Activated CD4-positive, alpha-beta T cell treated with anti-CD3 and anti-CD28 coated beads for 36 hours (primary cell): ENCODE measurements at regions not wholly inside any gene's neighbourhood (a gene's known extent, or its start where the extent isn't known, plus 50 kb on each side); places are given as distances from the start of the nearest gene placed in this dataset.
A peak's percentile ranks its signal among the peaks of the same experiment; 100 is the strongest.

Experiments
- ATAC-seq: fragments of 200-7000 bp; cut with Tn5 transposase; one replicate; pipeline ENCODE4 v1.10.0; 2021; ENCODE audit warnings: mild to moderate bottlenecking, moderate library complexity
- CTCF ChIA-PET: fragments of 350-600 bp; sonication (Branson Sonifier 250); formaldehyde crosslinking; loops from one replicate; lab custom pipeline; 2021; ENCODE audit warnings: antibody characterized with exemption; lab: Charles Lee
- POLR2A ChIA-PET: fragments of 350-600 bp; sonication (Branson Sonifier 250); formaldehyde crosslinking; loops from one replicate; lab custom pipeline; 2021; ENCODE audit warnings: antibody characterized with exemption, inconsistent platforms; lab: Charles Lee
- DNase-seq: peaks from one replicate; pipeline ENCODE4 v3.0.0-alpha.2; 2020
- H3K27ac Mint-ChIP-seq: one replicate; pipeline ENCODE4 v1.8.0; 2021; ENCODE audit warnings: mixed read lengths
- H3K27me3 Mint-ChIP-seq: one replicate; pipeline ENCODE4 v1.8.0; 2021; ENCODE audit warnings: mixed read lengths
- H3K36me3 Mint-ChIP-seq: one replicate; pipeline ENCODE4 v1.8.0; 2021; ENCODE audit warnings: low read depth, mixed read lengths
- H3K4me1 Mint-ChIP-seq: one replicate; pipeline ENCODE4 v1.8.0; 2021; ENCODE audit warnings: mixed read lengths
- H3K4me3 Mint-ChIP-seq: one replicate; pipeline ENCODE4 v1.8.0; 2021; ENCODE audit warnings: mild to moderate bottlenecking, moderate library complexity, mixed read lengths
- H3K9me3 Mint-ChIP-seq: one replicate; pipeline ENCODE4 v1.8.0; 2021; ENCODE audit warnings: low read depth, mixed read lengths
- intact Hi-C, 2 experiments: fragments of 100-400 bp; cut with DNase I in 1 of 2; cut with micrococcal nuclease in 1 of 2; formaldehyde crosslinking; loops; one replicate each; pipeline versions ENCODE4 v1.14.2 to v1.15.1; 2022 to 2024; cut with DNase I, micrococcal nuclease

GRCh38 chr9:19938990-19939733 lies 150.3 kb upstream of the SLC24A2 start:
- no peak overlapping the region for H3K27ac Mint-ChIP-seq
- ATAC-seq (no peak), DNase-seq (no peak)
- H3K4me3 Mint-ChIP-seq = no peak overlapping the region
- peaks cover 14% of the 10 kb centered on the region for H3K27me3 Mint-ChIP-seq
- H3K36me3 Mint-ChIP-seq = no peaks in the 10 kb centered on the region
- no peaks in the 10 kb centered on the region for H3K9me3 Mint-ChIP-seq
- H3K4me1 Mint-ChIP-seq = peaks cover 4% of the 10 kb centered on the region
- intact Hi-C loops = no loop called here
- ChIA-PET CTCF (interaction anchor here (1.3 kb wide), 1 partner anchor 11 kb away, joined by 3 read pairs; no protein-coding TSS in a partner anchor), POLR2A (no interaction called here)

GRCh38 chr9:19937121-19937520 lies 148.3 kb upstream of the SLC24A2 start:
- no peak overlapping the region for H3K27ac Mint-ChIP-seq
- H3K4me3 Mint-ChIP-seq = no peak overlapping the region
- peaks cover 17% of the 10 kb centered on the region for H3K27me3 Mint-ChIP-seq
- ChIA-PET CTCF (interaction anchor here (1.0 to 1.6 kb wide), 2 partner anchors 9 to 154 kb away, joined by 3 to 5 read pairs; no protein-coding TSS in a partner anchor), POLR2A (no interaction called here)
- DNase-seq = no peak
- no peak for ATAC-seq
- H3K9me3 Mint-ChIP-seq = no peaks in the 10 kb centered on the region
- intact Hi-C loops = no loop called here
- H3K4me1 Mint-ChIP-seq = peaks cover 6% of the 10 kb centered on the region
- no peaks in the 10 kb centered on the region for H3K36me3 Mint-ChIP-seq

GRCh38 chr9:19936598-19936997 lies 147.8 kb upstream of the SLC24A2 start:
- Mint-ChIP-seq H3K4me3 (no peak overlapping the region), H3K4me1 (peaks cover 6% of the 10 kb centered on the region), H3K27me3 (peaks cover 17% of the 10 kb centered on the region), H3K9me3 (no peaks in the 10 kb centered on the region), H3K36me3 (no peaks in the 10 kb centered on the region), H3K27ac (no peak overlapping the region)
- no peak for ATAC-seq
- ChIA-PET POLR2A (no interaction called here), CTCF (interaction anchor here (1.6 kb wide), 1 partner anchor 9 kb away, joined by 5 read pairs; no protein-coding TSS in a partner anchor)
- no peak for DNase-seq
- intact Hi-C loops = no loop called here

GRCh38 chr9:19935422-19935821 lies 146.6 kb upstream of the SLC24A2 start:
- POLR2A ChIA-PET = no interaction called here
- CTCF ChIA-PET = interaction anchor here (0.5 to 0.6 kb wide), 2 partner anchors 12 to 36 kb away, joined by 3 to 5 read pairs; no protein-coding TSS in a partner anchor
- intact Hi-C loops = no loop called here
- H3K36me3 Mint-ChIP-seq = no peaks in the 10 kb centered on the region
- DNase-seq (no peak), ATAC-seq (no peak)
- H3K4me3 Mint-ChIP-seq = no peak overlapping the region
- peaks cover 17% of the 10 kb centered on the region for H3K27me3 Mint-ChIP-seq
- H3K27ac Mint-ChIP-seq = no peak overlapping the region
- peaks cover 6% of the 10 kb centered on the region for H3K4me1 Mint-ChIP-seq
- H3K9me3 Mint-ChIP-seq = no peaks in the 10 kb centered on the region

- ATAC-seq (no peak), DNase-seq (peak; percentile 14)
- Mint-ChIP-seq H3K27me3 (peaks cover 17% of the 10 kb centered on the region), H3K4me1 (peaks cover 6% of the 10 kb centered on the region), H3K4me3 (peak overlapping the region; percentile 55), H3K36me3 (no peaks in the 10 kb centered on the region), H3K9me3 (no peaks in the 10 kb centered on the region), H3K27ac (no peak overlapping the region)
- POLR2A ChIA-PET = no interaction called here
- intact Hi-C loops = no loop called here
- CTCF ChIA-PET = no interaction called here
These were observed 145.5 kb upstream of the SLC24A2 start for GRCh38 chr9:19934301-19934871.

GRCh38 chr9:19931098-19931890 lies 142.5 kb upstream of the SLC24A2 start:
- intact Hi-C loops = no loop called here
- Mint-ChIP-seq H3K4me1 (peaks cover 14% of the 10 kb centered on the region), H3K27me3 (peaks cover 22% of the 10 kb centered on the region), H3K36me3 (no peaks in the 10 kb centered on the region), H3K4me3 (no peak overlapping the region), H3K9me3 (no peaks in the 10 kb centered on the region), H3K27ac (no peak overlapping the region)
- ChIA-PET CTCF (interaction anchor here (0.7 kb wide), 1 partner anchor 13 kb away, joined by 3 read pairs; no protein-coding TSS in a partner anchor), POLR2A (no interaction called here)
- DNase-seq (no peak), ATAC-seq (no peak)

- ChIA-PET CTCF (interaction anchor here (0.7 to 1.6 kb wide), 5 partner anchors 9 to 1013 kb away, joined by 3 to 5 read pairs (median 4); no protein-coding TSS in a partner anchor), POLR2A (no interaction called here)
- H3K4me1 Mint-ChIP-seq = peaks cover 15% of the 10 kb centered on the region
- no peaks in the 10 kb centered on the region for H3K36me3 Mint-ChIP-seq
- no peak overlapping the region for H3K27ac Mint-ChIP-seq
- intact Hi-C loops = loop anchor here (2.0 to 10.0 kb wide), 7 partner anchors 71 to 627 kb away; no protein-coding TSS in a partner anchor
- H3K9me3 Mint-ChIP-seq = no peaks in the 10 kb centered on the region
- no peak for DNase-seq
- no peak overlapping the region for H3K4me3 Mint-ChIP-seq
- ATAC-seq = no peak
- H3K27me3 Mint-ChIP-seq = peaks cover 12% of the 10 kb centered on the region
These were observed 138.7 kb upstream of the SLC24A2 start for GRCh38 chr9:19927560-19927959.

- peaks cover 15% of the 10 kb centered on the region for H3K4me1 Mint-ChIP-seq
- no peaks in the 10 kb centered on the region for H3K36me3 Mint-ChIP-seq
- ATAC-seq (no peak), DNase-seq (no peak)
- no peak overlapping the region for H3K27ac Mint-ChIP-seq
- POLR2A ChIA-PET = no interaction called here
- no peaks in the 10 kb centered on the region for H3K9me3 Mint-ChIP-seq
- H3K4me3 Mint-ChIP-seq = no peak overlapping the region
- CTCF ChIA-PET = interaction anchor here (0.6 to 0.9 kb wide), 5 partner anchors 73 to 1021 kb away, joined by 3 to 5 read pairs (median 4); no protein-coding TSS in a partner anchor
- peaks cover 16% of the 10 kb centered on the region for H3K27me3 Mint-ChIP-seq
- intact Hi-C loops = loop anchor here (1.0 to 10.0 kb wide), 11 partner anchors 72 to 1185 kb away; partner anchors contain the start of gene MLLT3 (in 2 of the 2)
These were observed 137.9 kb upstream of the SLC24A2 start for GRCh38 chr9:19926774-19927173.

- intact Hi-C loops = loop anchor here (1.0 to 10.0 kb wide), 11 partner anchors 73 to 1185 kb away; partner anchors contain the start of gene MLLT3 (in 2 of the 2)
- ATAC-seq (peak; percentile 98), DNase-seq (peak; percentile 87)
- Mint-ChIP-seq H3K27me3 (peaks cover 16% of the 10 kb centered on the region), H3K4me1 (peaks cover 15% of the 10 kb centered on the region), H3K4me3 (peak overlapping the region; percentile 60), H3K27ac (peak overlapping the region; percentile 22), H3K9me3 (no peaks in the 10 kb centered on the region), H3K36me3 (no peaks in the 10 kb centered on the region)
- POLR2A ChIA-PET = no interaction called here
- CTCF ChIA-PET = interaction anchor here (0.6 to 2.4 kb wide), 7 partner anchors 9 to 1015 kb away, joined by 3 to 12 read pairs (median 3); no protein-coding TSS in a partner anchor
These were observed 137.1 kb upstream of the SLC24A2 start for GRCh38 chr9:19925674-19926503.

- CTCF ChIA-PET = interaction anchor here (0.7 to 2.4 kb wide), 4 partner anchors 7 to 1017 kb away, joined by 3 to 12 read pairs (median 4); no protein-coding TSS in a partner anchor
- POLR2A ChIA-PET = no interaction called here
These were observed 135.2 kb upstream of the SLC24A2 start for GRCh38 chr9:19924080-19924479.

More at GRCh38 chr9:19924080-19924479, 135.2 kb upstream of the SLC24A2 start:
- H3K36me3 Mint-ChIP-seq = no peaks in the 10 kb centered on the region
- DNase-seq = no peak
- intact Hi-C loops = loop anchor here in 1 of 2 experiments (5.0 to 10.0 kb wide), 2 partner anchors 452 to 631 kb away; no protein-coding TSS in a partner anchor
- H3K9me3 Mint-ChIP-seq = no peaks in the 10 kb centered on the region
- H3K4me1 Mint-ChIP-seq = peaks cover 15% of the 10 kb centered on the region
- ATAC-seq = no peak
- peaks cover 23% of the 10 kb centered on the region for H3K27me3 Mint-ChIP-seq
- no peak overlapping the region for H3K27ac Mint-ChIP-seq
- H3K4me3 Mint-ChIP-seq = no peak overlapping the region
